PC-3 (cell line): ENCODE measurements at regions not wholly inside any gene's neighbourhood (a gene's known extent, or its start where the extent isn't known, plus 50 kb on each side); places are given as distances from the start of the nearest gene placed in this dataset.

ENCODE experiments used
- ATAC-seq: fragments of 200-7000 bp; cut with Tn5 transposase; 2 replicates; pipeline ENCODE4 v1.9.1; 2020; ENCODE audit warnings: mild to moderate bottlenecking, moderate library complexity
- BruUV-seq: library from RNA; stranded (reverse); fragments of 400-500 nt; replicated peaks from 2 replicates; lab custom pipeline; 2021; lab: Mats Ljungman, UMichigan
- CTCF ChIA-PET: fragments of 300-600 bp; sonication (Branson Sonifier 250); formaldehyde crosslinking; loops from one replicate; lab custom pipeline; 2022; ENCODE audit warnings: antibody characterized with exemption; lab: Charles Lee
- POLR2A ChIA-PET: fragments of 300-600 bp; sonication (Branson Sonifier 250); formaldehyde crosslinking; loops from one replicate; lab custom pipeline; 2022; ENCODE audit warnings: antibody characterized with exemption; ENCODE audit not compliant: unreplicated experiment; lab: Charles Lee
- DNase-seq: peaks from one replicate; pipeline ENCODE4 v3.0.0-alpha.2; 2015
- H2AFZ ChIP-seq: fragments of 300-600 bp; sonication (generic); 2 replicates; pipeline ENCODE4 v1.6.0; 2016; ENCODE audit warnings: antibody characterized with exemption, low read length
- H3F3A ChIP-seq: fragments of 300-600 bp; sonication (generic); one replicate; pipeline ENCODE4 v1.6.0; 2017; ENCODE audit warnings: antibody characterized with exemption, low read length, control low read depth, mild to moderate bottlenecking; ENCODE audit not compliant: unreplicated experiment
- H3K27ac ChIP-seq: fragments of 300-600 bp; sonication (generic); 2 replicates; pipeline ENCODE4 v1.5.1; 2016; ENCODE audit warnings: mild to moderate bottlenecking, low read length
- H3K27me3 ChIP-seq: fragments of 300-600 bp; sonication (generic); 2 replicates; pipeline ENCODE4 v1.6.1; 2016; ENCODE audit warnings: low read length, mixed read lengths
- H3K36me3 ChIP-seq: fragments of 300-600 bp; sonication (generic); 2 replicates; pipeline ENCODE4 v1.6.1; 2016; ENCODE audit warnings: low read depth, mixed run types, low read length, mixed read lengths
- H3K4me1 ChIP-seq: fragments of 300-600 bp; sonication (generic); 2 replicates; pipeline ENCODE4 v1.5.1; 2016; ENCODE audit warnings: low read length; ENCODE audit not compliant: insufficient read depth
- H3K4me2 ChIP-seq: fragments of 300-600 bp; sonication (generic); 2 replicates; pipeline ENCODE4 v1.6.0; 2016; ENCODE audit warnings: low read length
- H3K4me3 ChIP-seq: fragments of 300-600 bp; sonication (generic); 2 replicates; pipeline ENCODE4 v1.5.1; 2016; ENCODE audit warnings: mild to moderate bottlenecking, low read length, mixed read lengths
- H3K79me2 ChIP-seq: fragments of 300-600 bp; sonication (generic); 2 replicates; pipeline ENCODE4 v1.6.1; 2017; ENCODE audit warnings: low read length, mixed read lengths
- H3K9ac ChIP-seq: fragments of 300-600 bp; sonication (generic); 2 replicates; pipeline ENCODE4 v1.6.0; 2016; ENCODE audit warnings: mild to moderate bottlenecking, low read length
- H3K9me2 ChIP-seq: fragments of 300-600 bp; sonication (generic); replicated peaks from 2 replicates; pipeline ENCODE4 v1.6.1; 2016; ENCODE audit warnings: mixed run types, low read length, mixed read lengths
- H3K9me3 ChIP-seq: fragments of 300-600 bp; sonication (generic); 2 replicates; pipeline ENCODE4 v1.6.1; 2016; ENCODE audit warnings: low read length, mixed read lengths
- H4K20me1 ChIP-seq: fragments of 300-600 bp; sonication (generic); 2 replicates; pipeline ENCODE4 v1.6.1; 2016; ENCODE audit warnings: low read length, mixed read lengths
- CTCF ChIP-seq: fragments of 300-600 bp; sonication (generic); conservative IDR thresholded peaks from 2 replicates; pipeline ENCODE4 v1.5.1; 2017; ENCODE audit warnings: antibody characterized with exemption, low read depth, mild to moderate bottlenecking, low read length
- EZH2 ChIP-seq: fragments of 300-600 bp; sonication (generic); IDR thresholded peaks from one replicate; pipeline ENCODE4 v1.6.1; 2017; ENCODE audit warnings: antibody characterized with exemption, mild to moderate bottlenecking, low read length; ENCODE audit not compliant: unreplicated experiment
- EZH2phosphoT487 ChIP-seq: fragments of 300-600 bp; sonication (generic); IDR thresholded peaks from 2 replicates; pipeline ENCODE4 v1.6.1; 2018; ENCODE audit warnings: mild to moderate bottlenecking, antibody characterized with exemption, low read length, borderline replicate concordance
- intact Hi-C: fragments of 100-400 bp; cut with micrococcal nuclease; formaldehyde crosslinking; loops from 2 replicates; pipeline ENCODE4 v1.9.0; 2023

DNA sequence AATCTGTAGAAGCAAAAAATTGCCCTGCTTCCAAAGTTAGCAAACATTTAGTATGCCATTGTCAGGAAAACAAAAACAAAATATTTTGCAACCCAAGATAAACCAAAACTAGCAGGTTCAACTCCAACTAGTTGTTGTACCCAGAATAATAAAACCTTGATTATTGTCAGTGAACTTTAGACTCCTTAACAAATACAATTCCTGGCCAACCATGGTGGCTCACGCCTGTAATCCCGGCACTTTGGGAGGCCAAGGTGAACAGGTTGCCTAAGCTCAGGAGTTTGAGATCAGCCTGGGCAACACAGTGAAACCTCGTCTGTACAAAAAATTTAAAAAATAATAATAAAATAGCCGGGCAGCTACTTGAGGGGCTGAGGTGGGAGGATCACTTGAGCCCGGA, 53.6 kb upstream of the EPCAM start:
- no peaks in the 10 kb centered on the region for H3K9me3 ChIP-seq
- H4K20me1 ChIP-seq: no peaks in the 10 kb centered on the region
- H3F3A ChIP-seq: no peaks in the 10 kb centered on the region
- ChIA-PET CTCF (no interaction called here), POLR2A (no interaction called here)
- intact Hi-C loops: no loop called here
- H3K9me2 ChIP-seq: no peaks in the 10 kb centered on the region
- H3K4me3 ChIP-seq: no peak overlapping the region
- ATAC-seq (no peak), DNase-seq (no peak)
- H2AFZ ChIP-seq: no peak overlapping the region
- no peak overlapping the region for H3K27ac ChIP-seq
- TF ChIP-seq CTCF: no peak
- TF ChIP-seq EZH2: no peak
- no peak for TF ChIP-seq EZH2phosphoT487
- BruUV-seq: no TSS peak
- peaks cover 15% of the 10 kb centered on the region for H3K4me1 ChIP-seq
- H3K27me3 ChIP-seq: no peaks in the 10 kb centered on the region
- no peak overlapping the region for H3K4me2 ChIP-seq
- no peaks in the 10 kb centered on the region for H3K79me2 ChIP-seq
- H3K36me3 ChIP-seq: no peaks in the 10 kb centered on the region
- no peak overlapping the region for H3K9ac ChIP-seq

- ATAC-seq: no peak
- no peak overlapping the region for H3K27ac ChIP-seq
- BruUV-seq: no TSS peak
- no peak overlapping the region for H3K4me2 ChIP-seq
- intact Hi-C loops: no loop called here
- H3K4me3 ChIP-seq: no peak overlapping the region
- no peaks in the 10 kb centered on the region for H4K20me1 ChIP-seq
- DNase-seq: no peak
- no peaks in the 10 kb centered on the region for H3K9me3 ChIP-seq
- no peaks in the 10 kb centered on the region for H3K36me3 ChIP-seq
- no peaks in the 10 kb centered on the region for H3K9me2 ChIP-seq
- no peaks in the 10 kb centered on the region for H3K27me3 ChIP-seq
- H3K4me1 ChIP-seq: peaks cover 19% of the 10 kb centered on the region
- H3K79me2 ChIP-seq: no peaks in the 10 kb centered on the region
- no peaks in the 10 kb centered on the region for H3F3A ChIP-seq
- ChIA-PET POLR2A (no interaction called here), CTCF (interaction anchor here (0.6 to 1.1 kb wide), 2 partner anchors 21 to 833 kb away, joined by 3 read pairs; no protein-coding TSS in a partner anchor)
- H3K9ac ChIP-seq: no peak overlapping the region
- no peak overlapping the region for H2AFZ ChIP-seq
- TF ChIP-seq EZH2 (no peak), CTCF (peak; percentile 11; the same call in 1 of the 2 replicates), EZH2phosphoT487 (no peak)
Observed at GRCh38 chr2:47313728-47314127, 55.4 kb upstream of the EPCAM start.

- Histone ChIP-seq H3K4me1 (peaks cover 19% of the 10 kb centered on the region), H3K4me3 (no peak overlapping the region), H3K79me2 (no peaks in the 10 kb centered on the region), H3K4me2 (peak overlapping the region; percentile 14; the same call in 1 of the 2 replicates), H3K27ac (no peak overlapping the region), H3K9me3 (no peaks in the 10 kb centered on the region), H3K27me3 (no peaks in the 10 kb centered on the region), H3K9ac (no peak overlapping the region), H3F3A (no peaks in the 10 kb centered on the region), H4K20me1 (no peaks in the 10 kb centered on the region), H2AFZ (peak overlapping the region; percentile 25; the same call in 1 of the 2 replicates), H3K9me2 (no peaks in the 10 kb centered on the region), H3K36me3 (no peaks in the 10 kb centered on the region)
- CTCF ChIA-PET: interaction anchor here (0.6 to 1.1 kb wide), 2 partner anchors 22 to 832 kb away, joined by 3 read pairs; no protein-coding TSS in a partner anchor
- intact Hi-C loops: no loop called here
- POLR2A ChIA-PET: no interaction called here
- DNase-seq: peak; percentile 76
- TF ChIP-seq CTCF (0 out of 2 replicates have a peak, but pooled peaks have one; percentile 11), EZH2phosphoT487 (no peak)
- BruUV-seq: no TSS peak
- peak; percentile 79 for ATAC-seq
Observed at GRCh38 chr2:47313141-47313691, 55.9 kb upstream of the EPCAM start.
